Small intestine (tissue), 7 donors: ENCODE measurements at regions not wholly inside any gene's neighbourhood (a gene's known extent, or its start where the extent isn't known, plus 50 kb on each side); places are given as distances from the start of the nearest gene placed in this dataset.

Source experiments
- DNase-seq, 2 donors: peaks; one replicate each; pipeline versions ENCODE4 v3.0.0 to v3.0.0-alpha.2; 2013
- FAIRE-seq: peaks from 2 replicates; lab custom pipeline; 2012; peaks lifted over from hg19 to GRCh38; lab: Jason Lieb, UNC
- H3K27ac ChIP-seq, 3 donors: one replicate each; pipeline ENCODE4 v1.5.1; 2013; ENCODE audit warnings: low read length in 2 of 3, mild to moderate bottlenecking in 2 of 3, control low read depth in 1 of 3, inconsistent platforms in 1 of 3, low read depth in 1 of 3, moderate library complexity in 1 of 3
- H3K27me3 ChIP-seq, 3 donors: one replicate each; pipeline ENCODE4 v1.6.1; 2013; ENCODE audit warnings: low read length in 3 of 3, inconsistent platforms in 1 of 3; ENCODE audit not compliant: control insufficient read depth in 3 of 3, insufficient read depth in 3 of 3
- H3K36me3 ChIP-seq, 3 donors: one replicate each; pipeline ENCODE4 v1.6.1; 2013; ENCODE audit warnings: low read length in 3 of 3, inconsistent platforms in 1 of 3, low read depth in 1 of 3, mild to moderate bottlenecking in 1 of 3, moderate library complexity in 1 of 3; ENCODE audit not compliant: control insufficient read depth in 3 of 3, insufficient read depth in 2 of 3
- H3K4me1 ChIP-seq, 3 donors: one replicate each; pipeline ENCODE4 v1.6.1; 2013; ENCODE audit warnings: low read length in 2 of 3, inconsistent platforms in 1 of 3, low read depth in 1 of 3, mild to moderate bottlenecking in 1 of 3, moderate library complexity in 1 of 3; ENCODE audit not compliant: control insufficient read depth in 3 of 3, insufficient read depth in 2 of 3
- H3K4me3 ChIP-seq, 3 donors: one replicate each; pipeline ENCODE4 v1.5.1; 2013; ENCODE audit warnings: low read length in 3 of 3, control low read depth in 1 of 3, inconsistent platforms in 1 of 3, low read depth in 1 of 3, mild to moderate bottlenecking in 1 of 3, moderate library complexity in 1 of 3
- H3K9me3 ChIP-seq, 2 donors: one replicate each; pipeline ENCODE4 v1.6.1; 2013; ENCODE audit warnings: low read depth in 1 of 2, low read length in 1 of 2; ENCODE audit not compliant: control insufficient read depth in 2 of 2, insufficient read depth in 1 of 2
- WGBS, 3 donors: extraction: QIAGEN DNeasy Blood & Tissue Kit; methylation state at CpG; one replicate each; pipeline ENCODE4 v1.1.7; 2013; 5-methylcytosine and 5-hydroxymethylcytosine counted together
- donor health status: healthy with polysubstance abuse.
- donor health status: control.
- donor health status: control.
- donor health status: Bipolar disorder and iron deficiency.
- donor health status: healthy.

- H3K36me3 ChIP-seq = no peaks in the 10 kb centered on the region
- FAIRE-seq (no peak), DNase-seq (no peak)
- no peaks in the 10 kb centered on the region for H3K4me1 ChIP-seq
- WGBS, 3 donors = 73 to 84% (median 79%) methylated on average over 10 of the region's 10 CpGs
- no peak overlapping the region for H3K4me3 ChIP-seq
- H3K9me3 ChIP-seq = no peaks in the 10 kb centered on the region
- H3K27ac ChIP-seq = no peak overlapping the region
- peaks cover 0 to 4% (median 0%) of the 10 kb centered on the region in 3 donors for H3K27me3 ChIP-seq
Measured at GRCh38 chr1:29697391-29697780, 461.1 kb downstream of the PTPRU start.

GRCh38 chr1:29696656-29697390 lies 460.5 kb downstream of the PTPRU start:
- DNase-seq (no peak), FAIRE-seq (no peak)
- H3K4me3 ChIP-seq = no peak overlapping the region
- WGBS, 3 donors = 79 to 84% (median 83%) methylated on average over 20 of the region's 20 CpGs
- H3K4me1 ChIP-seq = no peaks in the 10 kb centered on the region
- no peaks in the 10 kb centered on the region for H3K9me3 ChIP-seq
- peaks cover 0 to 4% (median 0%) of the 10 kb centered on the region in 3 donors for H3K27me3 ChIP-seq
- no peak overlapping the region for H3K27ac ChIP-seq
- H3K36me3 ChIP-seq = no peaks in the 10 kb centered on the region

GRCh38 chr1:29695803-29696202 lies 459.5 kb downstream of the PTPRU start:
- H3K27ac ChIP-seq = no peak overlapping the region

GRCh38 chr1:29695036-29695435 lies 458.7 kb downstream of the PTPRU start:
- Histone ChIP-seq H3K27me3 (peaks cover 0 to 4% (median 3%) of the 10 kb centered on the region in 3 donors), H3K36me3 (no peaks in the 10 kb centered on the region), H3K27ac (no peak overlapping the region), H3K9me3 (no peaks in the 10 kb centered on the region), H3K4me3 (no peak overlapping the region), H3K4me1 (no peaks in the 10 kb centered on the region)
- DNase-seq = no peak
- WGBS, 3 donors = 42 to 63% (median 53%) methylated on average over 3 of the region's 3 CpGs
- no peak for FAIRE-seq

More at GRCh38 chr1:29695803-29696202, 459.5 kb downstream of the PTPRU start:
- H3K9me3 ChIP-seq = no peaks in the 10 kb centered on the region
- no peaks in the 10 kb centered on the region for H3K36me3 ChIP-seq
- WGBS, 3 donors = 52 to 67% (median 59%) methylated on average over 5 of the region's 5 CpGs
- no peak overlapping the region for H3K4me3 ChIP-seq
- H3K4me1 ChIP-seq = no peaks in the 10 kb centered on the region
- FAIRE-seq (no peak), DNase-seq (no peak)
- H3K27me3 ChIP-seq = peaks cover 0 to 4% (median 3%) of the 10 kb centered on the region in 3 donors

GRCh38 chr1:29691499-29691898 lies 455.2 kb downstream of the PTPRU start:
- DNase-seq (no peak), FAIRE-seq (no peak)
- no peak overlapping the region for H3K27ac ChIP-seq
- H3K4me1 ChIP-seq = no peaks in the 10 kb centered on the region
- H3K36me3 ChIP-seq = no peaks in the 10 kb centered on the region
- WGBS, 3 donors = 47 to 61% (median 57%) methylated on average over 5 of the region's 5 CpGs
- no peak overlapping the region for H3K4me3 ChIP-seq
- H3K9me3 ChIP-seq = no peaks in the 10 kb centered on the region
- H3K27me3 ChIP-seq = peaks cover 0 to 9% (median 4%) of the 10 kb centered on the region in 3 donors

GRCh38 chr1:29690156-29690555 lies 453.8 kb downstream of the PTPRU start:
- peaks cover 0 to 9% (median 4%) of the 10 kb centered on the region in 3 donors for H3K27me3 ChIP-seq
- H3K27ac ChIP-seq = no peak overlapping the region
- H3K4me1 ChIP-seq = no peaks in the 10 kb centered on the region
- no peak for FAIRE-seq
- H3K36me3 ChIP-seq = no peaks in the 10 kb centered on the region
- DNase-seq = no peak
- H3K4me3 ChIP-seq = no peak overlapping the region
- WGBS, 3 donors = 67 to 75% (median 67%) methylated on average over 9 of the region's 9 CpGs
- H3K9me3 ChIP-seq = no peaks in the 10 kb centered on the region

- WGBS, 3 donors = 57 to 64% (median 58%) methylated on average over 12 to 13 of the region's 13 CpGs
- Histone ChIP-seq H3K4me3 (no peak overlapping the region), H3K27me3 (peaks cover 0 to 9% (median 4%) of the 10 kb centered on the region in 3 donors), H3K4me1 (no peaks in the 10 kb centered on the region), H3K27ac (no peak overlapping the region), H3K9me3 (no peaks in the 10 kb centered on the region), H3K36me3 (no peaks in the 10 kb centered on the region)
- DNase-seq (no peak), FAIRE-seq (no peak)
Measured at GRCh38 chr1:29689372-29690030, 453.2 kb downstream of the PTPRU start.

- Histone ChIP-seq H3K4me3 (no peak overlapping the region), H3K9me3 (no peaks in the 10 kb centered on the region), H3K36me3 (no peaks in the 10 kb centered on the region), H3K4me1 (no peaks in the 10 kb centered on the region), H3K27ac (no peak overlapping the region), H3K27me3 (peaks cover 0 to 9% (median 0%) of the 10 kb centered on the region in 3 donors)
- FAIRE-seq = no peak
- WGBS, 3 donors = 42 to 46% (median 45%) methylated on average over 14 of the region's 14 CpGs
- DNase-seq = no peak
Measured at GRCh38 chr1:29688471-29689365, 452.4 kb downstream of the PTPRU start.
